ENCODE measurements at regions not wholly inside any gene's neighbourhood (a gene's known extent, or its start where the extent isn't known, plus 50 kb on each side); places are given as distances from the start of the nearest gene placed in this dataset.

GRCh38 chr4:46462733-46463132 is 72.8 kb upstream of the GABRA2 start:
- no peak overlapping the region for H3K4me3 Mint-ChIP-seq
- H3K9me3 Mint-ChIP-seq: peaks cover 2 to 17% (median 9%) of the 10 kb centered on the region in 3 donors
- peaks cover 0 to 2% (median 0%) of the 10 kb centered on the region in 3 donors for H3K4me1 Mint-ChIP-seq
- H3K27me3 Mint-ChIP-seq: no peaks in the 10 kb centered on the region
- H3K27ac Mint-ChIP-seq: no peak overlapping the region
- H3K36me3 Mint-ChIP-seq: no peaks in the 10 kb centered on the region

- Mint-ChIP-seq H3K4me3 (no peak overlapping the region), H3K4me1 (peaks cover 0 to 2% (median 0%) of the 10 kb centered on the region in 3 donors), H3K36me3 (no peaks in the 10 kb centered on the region), H3K9me3 (peaks cover 5 to 15% (median 8%) of the 10 kb centered on the region in 3 donors), H3K27me3 (no peaks in the 10 kb centered on the region), H3K27ac (no peak overlapping the region)
Measured at GRCh38 chr4:46459308-46459707, 69.4 kb upstream of the GABRA2 start.

GRCh38 chr4:46450556-46450955 is 60.6 kb upstream of the GABRA2 start:
- peaks cover 0 to 6% (median 0%) of the 10 kb centered on the region in 3 donors for H3K9me3 Mint-ChIP-seq
- no peaks in the 10 kb centered on the region for H3K4me1 Mint-ChIP-seq
- H3K36me3 Mint-ChIP-seq: no peaks in the 10 kb centered on the region
- H3K4me3 Mint-ChIP-seq: no peak overlapping the region
- H3K27ac Mint-ChIP-seq: no peak overlapping the region
- H3K27me3 Mint-ChIP-seq: no peaks in the 10 kb centered on the region

- Mint-ChIP-seq H3K36me3 (no peaks in the 10 kb centered on the region), H3K27me3 (no peaks in the 10 kb centered on the region), H3K9me3 (peaks cover 3 to 6% (median 3%) of the 10 kb centered on the region in 3 donors), H3K27ac (no peak overlapping the region), H3K4me1 (no peaks in the 10 kb centered on the region), H3K4me3 (no peak overlapping the region)
Measured at GRCh38 chr4:46445710-46446314, 55.9 kb upstream of the GABRA2 start.

GRCh38 chr4:46444318-46445000 is 54.5 kb upstream of the GABRA2 start:
- Mint-ChIP-seq H3K27ac (no peak overlapping the region), H3K36me3 (no peaks in the 10 kb centered on the region), H3K9me3 (peaks cover 3 to 11% (median 4%) of the 10 kb centered on the region in 3 donors), H3K27me3 (no peaks in the 10 kb centered on the region), H3K4me3 (no peak overlapping the region), H3K4me1 (no peaks in the 10 kb centered on the region)

- H3K4me3 Mint-ChIP-seq: no peak overlapping the region
- no peak overlapping the region for H3K27ac Mint-ChIP-seq
Measured at GRCh38 chr4:46442963-46443362, 53.0 kb upstream of the GABRA2 start.

GRCh38 chr4:46441136-46441859 is 51.4 kb upstream of the GABRA2 start:
- Mint-ChIP-seq H3K27ac (no peak overlapping the region), H3K4me3 (no peak overlapping the region), H3K27me3 (no peaks in the 10 kb centered on the region), H3K9me3 (peaks cover 4 to 11% (median 5%) of the 10 kb centered on the region in 3 donors), H3K36me3 (no peaks in the 10 kb centered on the region), H3K4me1 (no peaks in the 10 kb centered on the region)

More at GRCh38 chr4:46442963-46443362, 53.0 kb upstream of the GABRA2 start:
- H3K36me3 Mint-ChIP-seq: no peaks in the 10 kb centered on the region
- no peaks in the 10 kb centered on the region for H3K27me3 Mint-ChIP-seq
- H3K4me1 Mint-ChIP-seq: no peaks in the 10 kb centered on the region
- H3K9me3 Mint-ChIP-seq: peaks cover 3 to 11% (median 4%) of the 10 kb centered on the region in 3 donors

All from IgD-negative memory B cell (primary cell).